Transverse colon (tissue), 4 donors: ENCODE measurements at regions not wholly inside any gene's neighbourhood (a gene's known extent, or its start where the extent isn't known, plus 50 kb on each side); places are given as distances from the start of the nearest gene placed in this dataset.

Source experiments
- POLR2A ChIP-seq: fragments of 450-650 bp; IDR thresholded peaks from one replicate; pipeline ENCODE4 v1.6.1; 2016; ENCODE audit warnings: antibody characterized with exemption, mild to moderate bottlenecking, moderate library complexity
- POLR2AphosphoS5 ChIP-seq, 3 donors: sonication (generic); formaldehyde crosslinking; IDR thresholded peaks; one replicate each; pipeline ENCODE4 v1.6.1; 2016; ENCODE audit warnings: antibody characterized with exemption in 3 of 3
- TF ChIP-seq, protein P1 (sequence below), 5 experiments: fragments of 200-600 bp in 3 of 5; fragments of 450-650 bp in 2 of 5; sonication (generic) in 3 of 5; IDR thresholded peaks; 1 replicate in 2 of 5; 2 replicates in 3 of 5; pipeline ENCODE4 v1.5.1; 2016 to 2017; ENCODE audit warnings: antibody characterized with exemption in 5 of 5, inconsistent platforms in 3 of 5, mild to moderate bottlenecking in 2 of 5, moderate library complexity in 1 of 5

DNA sequence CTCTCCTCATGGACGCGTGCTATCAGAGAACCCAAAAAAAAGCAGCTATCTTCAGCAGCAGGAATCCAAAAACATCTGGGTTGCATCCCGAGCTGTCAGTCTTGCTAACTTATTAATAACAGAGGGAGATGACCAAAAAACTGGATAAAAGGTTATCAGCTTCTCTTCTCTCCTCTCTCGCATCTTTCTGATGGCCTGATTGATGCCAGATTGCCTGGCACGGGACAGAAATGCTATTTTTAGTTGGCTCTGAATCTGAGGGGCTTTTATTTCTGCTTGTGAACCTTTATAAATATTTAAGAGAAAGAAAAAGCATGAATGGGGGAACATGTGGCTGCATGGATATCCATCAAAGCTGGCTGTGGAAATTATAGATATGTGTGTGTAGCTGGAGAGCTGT is 230.3 kb downstream of the ETS1 start:
- TF ChIP-seq POLR2A (no peak), POLR2AphosphoS5 (IDR thresholded peaks at IDR 0.05) (no peak)
- TF ChIP-seq, protein P1, sequence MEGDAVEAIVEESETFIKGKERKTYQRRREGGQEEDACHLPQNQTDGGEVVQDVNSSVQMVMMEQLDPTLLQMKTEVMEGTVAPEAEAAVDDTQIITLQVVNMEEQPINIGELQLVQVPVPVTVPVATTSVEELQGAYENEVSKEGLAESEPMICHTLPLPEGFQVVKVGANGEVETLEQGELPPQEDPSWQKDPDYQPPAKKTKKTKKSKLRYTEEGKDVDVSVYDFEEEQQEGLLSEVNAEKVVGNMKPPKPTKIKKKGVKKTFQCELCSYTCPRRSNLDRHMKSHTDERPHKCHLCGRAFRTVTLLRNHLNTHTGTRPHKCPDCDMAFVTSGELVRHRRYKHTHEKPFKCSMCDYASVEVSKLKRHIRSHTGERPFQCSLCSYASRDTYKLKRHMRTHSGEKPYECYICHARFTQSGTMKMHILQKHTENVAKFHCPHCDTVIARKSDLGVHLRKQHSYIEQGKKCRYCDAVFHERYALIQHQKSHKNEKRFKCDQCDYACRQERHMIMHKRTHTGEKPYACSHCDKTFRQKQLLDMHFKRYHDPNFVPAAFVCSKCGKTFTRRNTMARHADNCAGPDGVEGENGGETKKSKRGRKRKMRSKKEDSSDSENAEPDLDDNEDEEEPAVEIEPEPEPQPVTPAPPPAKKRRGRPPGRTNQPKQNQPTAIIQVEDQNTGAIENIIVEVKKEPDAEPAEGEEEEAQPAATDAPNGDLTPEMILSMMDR (IDR thresholded peaks at IDR 0.05) = no peak
